Inflammatory macrophage treated with lipopolysaccharide for 4 hours (primary cell): ENCODE measurements at regions not wholly inside any gene's neighbourhood (a gene's known extent, or its start where the extent isn't known, plus 50 kb on each side); places are given as distances from the start of the nearest gene placed in this dataset.
"Not testable (repeated sequence)": the region's sequence is repeated elsewhere in the genome, so short reads cannot be mapped to it uniquely, and the experiment has no call there.

Experiments
- DNase-seq: peaks from one replicate; pipeline ENCODE4 v3.0.0-alpha.2; 2020

DNA sequence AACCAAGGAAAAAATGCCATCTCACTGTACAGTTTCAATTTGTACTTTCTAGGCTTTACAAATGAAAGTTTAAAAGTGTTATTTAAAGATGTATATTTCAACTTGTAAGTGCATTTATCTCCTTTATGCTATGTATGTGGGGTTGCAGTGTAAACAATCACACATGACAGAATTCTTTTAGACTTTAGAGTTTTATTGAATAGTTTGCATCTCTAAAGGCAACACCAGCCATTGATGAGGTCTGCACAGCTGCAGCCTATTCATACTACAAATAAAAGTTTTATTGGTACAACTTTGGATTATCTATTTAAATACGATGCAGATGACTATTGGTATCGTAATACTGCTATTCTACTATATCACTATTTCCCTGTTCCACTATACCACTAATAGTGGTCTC lies 894.4 kb upstream of the B3GALT2 start:
- DNase-seq = no peak

- DNase-seq = no peak
These were observed 892.4 kb upstream of the B3GALT2 start for GRCh38 chr1:194078765-194079164.

GRCh38 chr1:194076646-194077045 lies 890.2 kb upstream of the B3GALT2 start:
- DNase-seq = no peak

DNA sequence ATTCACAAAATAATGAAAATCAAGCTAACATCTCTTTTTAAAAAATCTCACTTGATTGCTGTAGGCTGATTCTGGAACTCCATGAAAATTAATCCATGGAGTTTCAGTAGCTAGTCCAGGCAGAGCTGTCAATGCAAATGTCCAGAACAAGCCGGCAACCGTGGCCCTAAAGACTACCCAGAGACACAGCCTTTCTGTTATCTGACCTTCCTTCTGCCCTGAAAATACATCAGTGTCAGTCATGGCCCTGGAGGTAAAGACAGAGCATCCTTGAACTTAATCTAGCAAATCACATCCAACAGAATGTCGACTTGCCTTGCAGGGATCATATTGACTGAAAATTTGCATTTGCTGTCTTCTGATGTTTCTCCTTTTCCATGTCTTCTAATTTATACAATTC lies 887.4 kb upstream of the B3GALT2 start:
- DNase-seq = no peak

GRCh38 chr1:194071205-194071604 lies 884.8 kb upstream of the B3GALT2 start:
- no peak for DNase-seq

GRCh38 chr1:194069831-194070218 lies 883.4 kb upstream of the B3GALT2 start:
- DNase-seq = no peak

DNA sequence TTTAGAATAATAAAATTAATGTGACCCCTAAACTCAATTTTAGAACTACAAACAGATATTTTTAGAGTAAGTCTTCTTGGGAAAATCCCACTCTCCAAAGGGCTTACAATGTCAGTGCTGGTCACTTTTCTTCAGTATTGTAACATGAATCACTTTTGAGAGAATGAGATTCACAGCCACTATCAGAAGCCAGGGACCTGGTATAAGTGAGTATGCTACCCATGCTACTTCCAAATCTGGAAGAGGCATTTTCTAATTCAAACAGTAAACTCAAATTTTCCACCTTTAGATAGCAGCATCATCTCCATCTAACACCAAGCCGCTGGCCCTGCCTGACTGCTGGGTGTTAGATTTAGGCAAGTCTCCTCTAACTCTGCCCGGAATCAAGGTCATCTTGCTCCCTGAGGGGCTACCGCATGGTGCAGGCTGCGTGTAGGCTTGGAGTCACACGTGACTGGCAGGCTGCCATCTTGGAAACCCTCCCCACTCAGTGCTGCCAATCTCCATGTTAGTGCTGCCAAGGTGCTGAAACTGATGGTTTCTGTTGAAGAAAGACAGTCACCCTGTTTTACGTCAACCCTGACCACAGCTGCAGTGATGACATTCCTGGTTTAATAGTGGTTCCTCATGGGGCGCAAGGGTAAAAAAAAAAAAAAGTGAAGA lies 882.9 kb upstream of the B3GALT2 start:
- peak; percentile 5 for DNase-seq

DNA sequence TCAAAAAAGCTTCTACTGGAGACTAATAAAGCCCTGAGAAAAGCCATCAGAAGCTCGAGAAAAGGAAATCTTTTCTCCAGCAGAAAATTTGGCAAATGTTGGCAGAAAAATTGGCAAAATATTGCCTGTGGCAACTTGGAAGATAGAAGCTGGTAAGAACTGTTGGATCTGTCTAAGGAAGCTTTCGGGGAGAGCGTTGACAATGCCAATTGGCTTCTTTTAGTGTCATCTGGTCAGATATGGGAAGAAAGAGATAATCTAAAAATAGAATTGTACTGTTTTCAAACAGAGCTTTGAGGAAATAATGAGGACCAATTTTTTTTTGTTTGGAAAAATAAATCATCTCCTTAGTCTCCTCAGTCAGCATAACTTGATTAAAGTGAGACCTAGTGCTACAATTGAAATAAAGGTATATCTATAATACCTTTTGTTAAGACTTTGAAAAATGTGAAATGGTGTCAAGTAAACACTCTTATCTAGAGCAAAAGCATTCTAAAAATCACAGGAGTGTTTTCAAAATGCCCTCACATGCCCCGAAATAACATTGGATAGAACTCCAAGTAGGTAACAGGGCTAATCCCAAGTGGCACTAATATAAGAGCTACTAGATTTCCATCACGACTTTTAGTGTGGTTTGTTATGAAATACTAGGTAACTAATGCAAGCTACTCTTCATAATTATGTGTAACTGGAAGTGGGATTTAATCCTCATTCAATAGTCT lies 882.2 kb upstream of the B3GALT2 start:
- no peak for DNase-seq

DNA sequence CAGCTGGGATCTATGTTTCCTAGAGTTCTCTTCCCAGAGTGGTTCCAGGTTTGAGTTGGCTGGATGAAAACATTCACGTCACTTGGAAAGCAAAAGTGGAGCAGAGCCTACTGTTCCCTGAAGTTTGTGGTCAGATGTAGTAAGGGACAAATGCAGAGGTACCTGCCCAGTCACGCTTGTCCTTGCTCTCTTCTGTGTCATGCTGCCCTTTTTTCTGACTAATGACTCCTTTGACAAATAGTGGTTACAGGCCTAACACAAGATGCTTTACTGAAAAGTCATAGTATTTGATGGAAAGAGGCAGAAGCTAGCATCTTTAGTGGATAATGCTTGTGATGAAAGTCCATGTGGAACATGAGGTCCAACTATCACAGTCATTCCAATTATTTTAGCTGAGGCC lies 881.4 kb upstream of the B3GALT2 start:
- DNase-seq = no peak

DNA sequence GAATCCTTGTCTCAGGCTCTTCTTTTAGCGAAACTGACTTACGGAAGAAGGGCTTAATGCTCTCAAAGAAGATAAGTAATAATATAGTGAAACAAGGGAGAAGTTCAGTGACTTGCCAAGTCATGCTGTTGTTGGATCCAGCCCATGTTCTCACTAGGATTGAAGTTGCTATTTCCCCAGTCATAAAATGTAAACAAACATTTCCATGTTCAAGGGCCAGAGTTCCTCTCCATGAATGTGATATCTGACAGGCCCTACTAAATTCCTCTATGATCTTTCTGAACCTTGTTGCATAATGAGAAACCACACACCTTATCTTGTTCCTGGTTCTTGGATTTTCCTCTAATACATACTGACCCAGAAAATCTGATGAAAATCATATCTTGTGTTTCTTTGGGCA lies 876.5 kb upstream of the B3GALT2 start:
- DNase-seq = no peak

DNA sequence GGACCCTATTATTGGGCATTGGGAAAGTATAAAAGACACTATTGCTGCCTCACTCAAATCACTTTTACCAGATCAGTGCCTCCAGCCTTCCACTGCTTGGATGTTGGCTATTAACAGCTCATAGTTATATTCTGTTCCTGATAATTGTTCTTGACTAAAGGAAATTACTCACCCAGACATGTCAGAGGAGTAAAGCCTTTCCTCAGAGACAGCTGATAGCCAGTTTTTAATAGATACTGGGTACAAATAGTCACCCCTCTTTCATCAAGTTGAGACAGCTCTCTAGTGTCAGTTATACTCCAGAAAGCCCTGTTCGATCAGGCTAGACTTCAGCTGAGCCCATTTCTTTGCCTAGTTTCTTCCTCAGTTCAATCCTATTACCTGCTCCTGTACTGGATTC lies 876.1 kb upstream of the B3GALT2 start:
- no peak for DNase-seq

- no peak for DNase-seq
These were observed 874.1 kb upstream of the B3GALT2 start for GRCh38 chr1:194060481-194060880.

DNA sequence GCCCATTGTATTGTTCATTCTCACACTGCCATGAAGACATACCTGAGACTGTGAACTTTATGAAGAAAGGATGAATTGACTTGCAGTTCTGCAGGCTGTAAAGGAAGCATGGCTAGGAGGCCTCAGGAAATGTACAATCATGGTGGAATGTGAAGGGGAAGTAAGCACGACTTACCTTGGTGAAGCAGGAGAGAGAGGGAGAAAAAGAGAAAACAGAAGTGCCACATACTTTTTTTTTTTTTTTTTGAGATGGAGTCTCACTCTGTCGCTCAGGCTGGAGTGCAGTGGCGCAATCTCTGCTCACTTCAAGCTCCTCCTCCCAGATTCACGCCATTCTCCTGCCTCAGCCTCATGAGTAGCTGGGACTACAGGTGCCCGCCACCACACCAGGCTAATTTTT lies 871.9 kb upstream of the B3GALT2 start:
- DNase-seq = not testable (repeated sequence)

DNA sequence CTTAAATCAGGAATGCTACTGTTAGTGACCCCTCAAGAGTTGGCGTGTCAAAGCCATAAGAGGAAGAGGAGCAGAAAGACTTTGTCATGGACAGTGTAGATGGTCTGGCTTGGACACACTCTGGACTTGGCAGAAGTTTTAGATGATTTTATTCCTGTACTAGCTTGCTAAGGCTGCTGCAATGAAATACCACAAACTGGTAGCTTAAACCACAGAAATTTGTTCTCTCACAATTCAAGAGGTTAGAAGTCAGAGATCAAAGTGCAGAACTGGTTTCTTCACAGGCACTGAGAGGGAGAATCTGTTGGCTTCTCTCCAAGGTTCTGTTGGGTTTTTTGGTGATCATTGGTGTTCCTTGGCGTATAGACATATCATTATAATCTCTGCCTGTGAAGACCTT lies 869.8 kb upstream of the B3GALT2 start:
- DNase-seq = no peak

- DNase-seq = peak; percentile 22
These were observed 869.1 kb upstream of the B3GALT2 start for GRCh38 chr1:194055536-194055935.

DNA sequence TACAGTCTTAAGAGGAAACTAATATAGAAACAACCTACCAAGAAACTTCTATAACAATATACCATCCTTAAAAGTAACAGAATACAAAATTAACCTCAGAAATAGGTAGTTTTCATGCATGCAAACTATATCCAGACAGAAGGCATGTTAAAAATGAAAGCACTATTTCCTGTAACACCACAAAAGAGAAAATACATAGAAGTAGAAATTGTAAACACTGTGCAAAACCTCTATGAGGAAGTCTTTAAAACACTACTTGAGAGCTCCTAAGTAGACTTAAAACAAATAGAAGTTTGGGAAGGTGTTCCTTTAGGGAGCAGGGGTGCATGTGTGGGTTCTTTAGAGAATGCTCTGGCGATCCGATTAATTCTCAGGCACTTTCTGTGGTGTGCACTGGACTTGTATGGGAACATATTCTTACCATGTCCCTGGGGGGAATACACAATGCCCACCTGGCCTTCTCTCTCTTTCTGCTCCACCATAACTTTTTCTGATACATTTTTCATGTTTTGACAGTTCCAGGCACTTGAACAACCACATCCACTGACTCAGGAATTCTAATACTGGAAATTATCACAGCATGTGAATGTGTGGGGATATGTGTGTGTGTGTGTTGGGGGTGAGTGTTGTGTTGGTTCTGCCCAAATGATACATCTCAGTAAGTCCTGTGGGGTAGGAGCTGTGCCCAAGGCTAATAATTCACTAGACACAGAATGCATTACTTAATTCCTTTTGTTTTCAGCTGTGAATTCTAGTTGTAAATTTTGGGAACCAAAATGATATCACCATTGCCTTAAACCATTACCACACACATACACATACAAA lies 866.3 kb upstream of the B3GALT2 start:
- no peak for DNase-seq

DNA sequence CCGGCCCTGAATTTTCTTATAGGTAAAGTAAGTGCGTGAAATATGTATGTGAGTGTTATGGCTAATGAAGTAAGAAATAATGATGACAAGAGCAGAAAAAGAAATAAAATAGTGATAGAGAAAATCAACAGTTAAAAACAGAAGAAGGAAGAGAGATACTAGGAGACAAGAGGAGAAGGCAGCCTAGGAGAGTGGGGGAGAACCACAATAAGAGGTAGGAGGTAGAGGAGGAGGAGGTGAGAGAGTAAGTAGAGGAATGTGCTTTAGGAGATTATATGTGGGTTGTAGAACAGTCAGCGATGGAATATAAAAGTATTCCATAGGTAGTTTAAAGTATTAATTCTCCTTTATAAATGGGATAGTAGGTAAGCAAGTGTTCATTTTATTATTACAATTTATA lies 861.5 kb upstream of the B3GALT2 start:
- DNase-seq = no peak

GRCh38 chr1:194047206-194047605 lies 860.8 kb upstream of the B3GALT2 start:
- no peak for DNase-seq

DNA sequence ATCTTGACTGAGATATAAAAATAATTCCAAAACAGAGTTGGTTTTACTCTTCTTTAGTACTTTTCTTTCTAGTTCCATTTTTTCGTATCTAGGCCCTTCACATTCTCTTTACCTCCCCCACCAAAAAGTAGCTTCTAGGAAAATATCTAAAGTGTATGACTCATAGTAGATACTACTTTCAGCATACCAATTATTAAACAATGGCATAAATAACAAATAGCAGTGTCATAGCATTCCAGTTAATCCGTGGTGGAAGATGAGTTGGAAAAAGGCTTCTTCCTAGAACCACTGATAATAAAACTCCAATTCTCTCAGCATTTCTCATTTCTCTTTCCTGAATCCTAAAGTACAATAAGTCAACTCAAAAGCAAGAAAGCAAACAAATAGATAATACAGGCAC lies 859.0 kb upstream of the B3GALT2 start:
- DNase-seq = no peak

DNA sequence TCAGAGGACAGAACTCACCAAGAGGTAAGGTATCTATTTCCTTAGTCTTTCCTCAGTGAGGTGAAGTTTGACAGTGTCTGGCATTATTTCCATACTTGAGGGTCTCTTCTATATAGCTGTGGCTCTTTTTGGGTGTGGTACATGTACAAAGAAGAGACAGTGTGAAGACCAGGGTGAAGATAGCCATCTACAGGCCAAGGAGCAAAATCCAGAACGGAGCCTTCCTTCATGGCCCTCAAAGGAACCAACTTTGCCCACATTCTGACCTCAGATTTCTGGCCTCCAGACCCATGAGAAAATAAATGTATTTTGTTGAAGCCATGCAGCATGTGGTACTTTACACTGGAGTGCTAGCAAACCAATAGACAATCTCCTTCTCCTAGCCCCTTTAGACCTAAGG lies 858.5 kb upstream of the B3GALT2 start:
- no peak for DNase-seq

GRCh38 chr1:194043984-194044755 lies 857.8 kb upstream of the B3GALT2 start:
- no peak for DNase-seq

DNA sequence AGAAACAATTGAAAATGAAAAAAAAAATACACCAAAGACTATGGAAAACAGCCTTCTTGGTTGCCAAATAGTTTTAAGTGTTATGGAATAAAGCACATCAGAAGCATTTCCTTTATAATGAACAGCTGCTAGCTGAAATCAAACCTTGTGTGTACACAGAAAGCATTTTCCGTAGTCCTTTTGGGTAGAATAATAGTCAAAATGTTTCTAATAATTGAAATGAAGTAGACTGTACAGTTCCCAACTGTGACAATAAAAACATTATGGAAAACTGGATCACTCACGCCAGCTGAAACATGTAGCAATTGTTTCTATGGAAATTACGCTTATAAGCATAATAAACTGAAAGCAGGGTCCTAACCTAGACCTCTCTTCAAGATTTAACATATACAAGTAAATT lies 856.3 kb upstream of the B3GALT2 start:
- DNase-seq = no peak

- no peak for DNase-seq
These were observed 854.1 kb upstream of the B3GALT2 start for GRCh38 chr1:194040496-194040895.
